Uterus (tissue), 2 donors: ENCODE measurements at regions not wholly inside any gene's neighbourhood (a gene's known extent, or its start where the extent isn't known, plus 50 kb on each side); places are given as distances from the start of the nearest gene placed in this dataset.

ENCODE experiments used
- CTCF ChIP-seq, 4 experiments: fragments of 200-600 bp in 2 of 4; fragments of 450-650 bp in 2 of 4; sonication (generic) in 2 of 4; IDR thresholded peaks; one replicate each; pipeline ENCODE4 v1.5.1; 2016 to 2019; ENCODE audit warnings: antibody characterized with exemption in 4 of 4, mild to moderate bottlenecking in 2 of 4, moderate library complexity in 1 of 4
- POLR2A ChIP-seq, 2 donors: fragments of 450-650 bp; IDR thresholded peaks; one replicate each; pipeline ENCODE4 v1.6.1; 2016; ENCODE audit warnings: antibody characterized with exemption in 2 of 2, mild to moderate bottlenecking in 1 of 2, moderate library complexity in 1 of 2

- TF ChIP-seq POLR2A (IDR thresholded peaks at IDR 0.05) (no peak), CTCF (IDR thresholded peaks at IDR 0.05) (no peak)
Observed at GRCh38 chr7:25586513-25586912, 358.2 kb upstream of the NPVF start.
